Fibroblast of the aortic adventitia (primary cell): ENCODE measurements at regions not wholly inside any gene's neighbourhood (a gene's known extent, or its start where the extent isn't known, plus 50 kb on each side); places are given as distances from the start of the nearest gene placed in this dataset.

Source experiments
- DNase-seq: peaks from one replicate; pipeline ENCODE4 v3.0.0-alpha.2; 2010; ENCODE audit warnings: low read depth
- H3K4me3 ChIP-seq: 2 replicates; pipeline ENCODE4 v1.5.1; 2011; ENCODE audit warnings: low read depth, mild to moderate bottlenecking, control low read depth, low read length, moderate library complexity
- CTCF ChIP-seq: IDR thresholded peaks from 2 replicates; pipeline ENCODE4 v1.5.1; 2011; ENCODE audit warnings: mild to moderate bottlenecking, low read length, control low read depth, inconsistent platforms; ENCODE audit not compliant: insufficient read depth

GRCh38 chr6:115360602-115361325 is 699.9 kb downstream of the FRK start:
- no peak for TF ChIP-seq CTCF
- DNase-seq, result no peak
- H3K4me3 ChIP-seq, result no peak overlapping the region

GRCh38 chr6:115358616-115359015 is 702.1 kb downstream of the FRK start:
- H3K4me3 ChIP-seq, result no peak overlapping the region
- no peak for TF ChIP-seq CTCF
- no peak for DNase-seq

- no peak for TF ChIP-seq CTCF
Observed at GRCh38 chr6:115356371-115356770, 704.3 kb downstream of the FRK start.

GRCh38 chr6:115323001-115323400 is 737.7 kb downstream of the FRK start:
- no peak for TF ChIP-seq CTCF
- no peak for DNase-seq
- H3K4me3 ChIP-seq, result no peak overlapping the region

More at GRCh38 chr6:115356371-115356770, 704.3 kb downstream of the FRK start:
- H3K4me3 ChIP-seq, result no peak overlapping the region
- DNase-seq, result no peak

GRCh38 chr6:115319823-115320222 is 740.9 kb downstream of the FRK start:
- H3K4me3 ChIP-seq, result no peak overlapping the region
- TF ChIP-seq CTCF, result no peak
- no peak for DNase-seq

GRCh38 chr6:115310156-115310555 is 750.5 kb downstream of the FRK start:
- TF ChIP-seq CTCF, result no peak
- DNase-seq, result no peak
- no peak overlapping the region for H3K4me3 ChIP-seq

GRCh38 chr6:115302731-115303130 is 758.0 kb downstream of the FRK start:
- no peak for TF ChIP-seq CTCF
- H3K4me3 ChIP-seq, result no peak overlapping the region

More at GRCh38 chr6:115302731-115303130, 758.0 kb downstream of the FRK start:
- no peak for DNase-seq
